HG03520 (cell line): ENCODE measurements at regions not wholly inside any gene's neighbourhood (a gene's known extent, or its start where the extent isn't known, plus 50 kb on each side); places are given as distances from the start of the nearest gene placed in this dataset.
"Not testable (repeated sequence)": the region's sequence is repeated elsewhere in the genome, so short reads cannot be mapped to it uniquely, and the experiment has no call there.

Experiments
- ATAC-seq: cut with Tn5 transposase; IDR thresholded peaks from one replicate; pipeline ENCODE4 v1.9.1; 2021; ENCODE audit warnings: mild to moderate bottlenecking, moderate library complexity; ENCODE audit not compliant: unreplicated experiment

- ATAC-seq = no peak
These were observed 83.4 kb downstream of the TNFRSF13B start for GRCh38 chr17:16888413-16889087.

- no peak for ATAC-seq
These were observed 84.3 kb downstream of the TNFRSF13B start for GRCh38 chr17:16887523-16888095.

GRCh38 chr17:16886655-16887322 lies 85.1 kb downstream of the TNFRSF13B start:
- peak; percentile 80 for ATAC-seq

GRCh38 chr17:16885204-16885603 lies 86.7 kb downstream of the TNFRSF13B start:
- ATAC-seq = not testable (repeated sequence)

GRCh38 chr17:16882926-16883265 lies 89.0 kb downstream of the TNFRSF13B start:
- ATAC-seq = not testable (repeated sequence)

- ATAC-seq = no peak
These were observed 89.5 kb downstream of the TNFRSF13B start for GRCh38 chr17:16882243-16882925.

GRCh38 chr17:16881239-16881924 lies 90.5 kb downstream of the TNFRSF13B start:
- no peak for ATAC-seq

GRCh38 chr17:16880843-16881230 lies 91.1 kb downstream of the TNFRSF13B start:
- no peak for ATAC-seq

GRCh38 chr17:16880121-16880842 lies 91.6 kb downstream of the TNFRSF13B start:
- ATAC-seq = no peak

- ATAC-seq = no peak
These were observed 92.2 kb downstream of the TNFRSF13B start for GRCh38 chr17:16879686-16880085.

GRCh38 chr17:16878606-16879005 lies 93.3 kb downstream of the TNFRSF13B start:
- no peak for ATAC-seq

GRCh38 chr17:16878084-16878483 lies 93.8 kb downstream of the TNFRSF13B start:
- no peak for ATAC-seq

- no peak for ATAC-seq
These were observed 94.8 kb downstream of the TNFRSF13B start for GRCh38 chr17:16877099-16877498.

GRCh38 chr17:16875662-16876061 lies 96.3 kb downstream of the TNFRSF13B start:
- no peak for ATAC-seq

GRCh38 chr17:16874216-16874615 lies 97.7 kb downstream of the TNFRSF13B start:
- not testable (repeated sequence) for ATAC-seq

GRCh38 chr17:16873174-16874035 lies 98.5 kb downstream of the TNFRSF13B start:
- ATAC-seq = no peak

- ATAC-seq = no peak
These were observed 99.4 kb downstream of the TNFRSF13B start for GRCh38 chr17:16872351-16873173.

- ATAC-seq = not testable (repeated sequence)
These were observed 100.3 kb downstream of the TNFRSF13B start for GRCh38 chr17:16871446-16872190.
